Femur (tissue), 1 donor: ENCODE measurements at regions not wholly inside any gene's neighbourhood (a gene's known extent, or its start where the extent isn't known, plus 50 kb on each side); places are given as distances from the start of the nearest gene placed in this dataset.
A peak's percentile ranks its signal among the peaks of the same experiment; 100 is the strongest.
"Not testable (repeated sequence)": the region's sequence is repeated elsewhere in the genome, so short reads cannot be mapped to it uniquely, and the experiment has no call there.

Source experiments
- DNase-seq: peaks from one replicate; pipeline ENCODE4 v3.0.0-alpha.2; 2017

GRCh38 chr11:110862407-110862806, 150.2 kb upstream of the ARHGAP20 start:
- no peak for DNase-seq

- no peak for DNase-seq
Measured at GRCh38 chr11:110860461-110860860, 148.2 kb upstream of the ARHGAP20 start.

- DNase-seq: no peak
Measured at GRCh38 chr11:110859998-110860397, 147.8 kb upstream of the ARHGAP20 start.

GRCh38 chr11:110859240-110859840, 147.1 kb upstream of the ARHGAP20 start:
- no peak for DNase-seq

DNA sequence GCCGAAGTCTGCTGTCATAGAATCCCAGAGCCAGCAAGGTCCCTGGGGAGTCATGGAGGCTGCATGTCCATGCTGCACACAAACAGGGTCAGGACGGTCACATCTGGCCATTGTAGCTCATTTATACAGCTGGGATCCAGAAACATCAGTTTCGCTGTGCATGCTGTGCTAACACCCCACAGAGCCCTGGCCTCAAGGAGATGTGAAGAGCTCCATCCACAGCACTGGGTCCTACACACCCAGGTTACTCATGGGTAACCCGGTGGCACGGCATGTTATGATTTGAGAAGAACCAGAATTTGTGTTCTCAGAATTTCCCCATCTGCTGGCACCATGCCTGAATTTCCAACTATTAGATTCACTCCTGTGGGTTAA, 146.3 kb upstream of the ARHGAP20 start:
- DNase-seq: peak; percentile 79

- DNase-seq: peak; percentile 60
Measured at GRCh38 chr11:110857892-110858546, 145.8 kb upstream of the ARHGAP20 start.

DNA sequence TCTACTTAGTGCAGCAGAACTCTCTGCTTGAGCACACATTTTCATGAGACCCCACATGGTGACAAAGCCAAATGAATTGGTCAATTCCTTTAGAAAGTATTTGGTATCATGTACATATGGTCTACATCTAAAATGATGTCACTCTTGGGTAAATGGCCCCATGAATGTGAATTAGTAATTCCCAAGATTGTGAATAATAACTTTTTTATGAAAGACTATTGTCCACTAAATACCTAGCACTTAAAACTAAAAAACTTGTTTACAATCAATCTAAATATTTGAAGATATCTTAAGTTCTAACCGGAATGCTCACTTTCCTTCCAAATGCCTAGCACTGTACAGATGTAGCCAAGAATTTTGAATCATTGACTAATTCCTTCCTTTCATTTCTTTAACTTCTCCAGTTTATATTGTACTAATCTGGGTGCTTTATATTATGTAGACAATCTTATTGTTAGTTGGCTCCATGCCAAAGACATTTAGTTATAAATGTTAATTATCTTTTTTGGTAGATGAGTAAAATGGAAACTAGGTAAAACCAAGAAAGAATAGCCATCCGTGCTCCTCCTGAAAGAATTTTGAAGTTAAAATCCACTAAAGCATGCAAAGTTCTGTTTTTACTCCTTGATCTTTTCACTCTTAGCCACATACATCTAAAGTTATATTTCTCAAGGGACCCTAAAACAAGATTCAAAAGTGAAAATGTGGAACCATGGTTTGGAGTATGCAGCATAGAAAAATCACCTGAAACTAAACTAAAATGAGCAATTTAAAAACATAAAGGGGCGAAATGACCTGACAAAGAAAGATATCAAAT, 145.0 kb upstream of the ARHGAP20 start:
- DNase-seq: no peak

DNA sequence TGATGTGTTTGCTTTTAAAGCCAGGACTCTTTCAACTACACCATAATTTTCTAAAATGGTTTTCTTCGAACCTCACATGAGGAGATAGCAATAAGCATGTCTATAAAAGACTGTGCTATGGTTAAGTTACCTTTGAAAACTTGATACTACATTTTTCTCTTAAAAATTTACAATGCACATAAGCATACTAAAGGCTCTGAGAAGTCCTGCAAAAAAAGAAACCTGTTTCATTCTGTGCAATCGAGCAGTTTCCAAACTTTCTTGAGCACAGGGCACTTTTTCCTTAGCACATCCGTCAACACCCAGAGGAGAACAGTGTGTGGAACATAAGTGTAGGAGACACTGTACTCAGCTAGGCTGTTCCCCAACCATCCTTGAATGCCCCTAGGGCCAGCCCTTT, 144.1 kb upstream of the ARHGAP20 start:
- no peak for DNase-seq

DNA sequence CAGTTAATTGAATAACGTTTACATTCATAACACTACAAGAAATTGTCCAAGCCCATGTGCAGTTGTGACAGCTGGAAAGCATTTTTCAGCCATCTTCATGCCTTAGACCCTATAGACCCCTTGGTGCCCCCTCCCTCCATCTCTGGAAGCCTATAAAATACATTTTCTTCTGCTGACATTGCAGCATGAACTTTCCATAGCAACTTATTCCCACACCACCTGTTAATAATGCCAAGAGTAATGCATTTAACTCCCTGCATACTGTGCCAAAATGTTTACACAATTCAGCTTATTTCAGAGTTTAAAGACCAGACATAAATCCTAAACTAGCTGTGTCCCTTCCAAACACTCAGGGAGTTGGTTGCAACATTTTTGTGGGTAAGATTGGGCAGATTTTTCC, 143.0 kb upstream of the ARHGAP20 start:
- DNase-seq: peak; percentile 55

- DNase-seq: peak; percentile 26
Measured at GRCh38 chr11:110852921-110853490, 140.8 kb upstream of the ARHGAP20 start.

DNA sequence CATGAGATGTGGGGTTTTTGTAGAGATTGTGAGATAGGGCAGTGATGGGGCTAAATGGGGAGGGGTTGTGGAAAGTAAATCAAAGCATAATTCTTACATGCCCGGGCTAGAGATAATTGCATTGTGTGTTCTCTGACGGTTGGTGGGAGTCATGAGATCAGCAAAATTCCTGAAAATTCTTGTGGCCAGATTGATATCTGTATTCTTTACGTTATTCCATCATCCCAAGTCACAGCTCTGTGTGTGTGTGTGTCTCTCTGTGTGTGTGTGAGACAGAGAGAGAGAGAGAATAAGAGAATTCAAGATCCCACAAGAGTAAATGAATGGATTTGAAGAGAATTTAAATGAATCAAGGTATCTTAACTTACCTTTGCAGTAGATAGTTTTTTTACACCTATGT, 138.6 kb upstream of the ARHGAP20 start:
- no peak for DNase-seq

GRCh38 chr11:110843053-110843452, 130.8 kb upstream of the ARHGAP20 start:
- DNase-seq: not testable (repeated sequence)

GRCh38 chr11:110838808-110839207, 126.6 kb upstream of the ARHGAP20 start:
- no peak for DNase-seq

GRCh38 chr11:110837603-110838002, 125.4 kb upstream of the ARHGAP20 start:
- no peak for DNase-seq

- DNase-seq: no peak
Measured at GRCh38 chr11:110835106-110835505, 122.9 kb upstream of the ARHGAP20 start.

DNA sequence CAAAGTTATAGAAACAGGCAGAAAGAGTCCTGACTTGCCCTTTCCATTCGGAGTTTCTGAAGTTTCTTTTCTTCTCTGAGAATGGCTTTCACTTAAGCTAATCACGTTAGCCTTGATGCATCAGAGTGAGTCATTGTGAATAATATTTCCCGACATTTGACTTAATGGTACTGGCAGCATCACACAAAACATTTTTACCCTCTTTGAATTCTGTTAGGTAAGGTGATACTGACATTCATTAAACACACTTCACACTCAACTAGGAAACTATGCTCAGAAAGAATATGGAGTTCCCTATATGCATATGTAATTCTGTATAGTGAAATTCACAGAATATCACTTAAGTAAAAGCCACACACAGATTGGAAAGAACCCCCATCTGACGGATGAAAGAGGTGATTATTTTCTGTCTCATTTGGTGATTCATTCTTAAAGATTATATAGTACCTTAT, 120.8 kb upstream of the ARHGAP20 start:
- no peak for DNase-seq

GRCh38 chr11:110832539-110832938, 120.3 kb upstream of the ARHGAP20 start:
- no peak for DNase-seq

GRCh38 chr11:110832080-110832479, 119.8 kb upstream of the ARHGAP20 start:
- DNase-seq: no peak

DNA sequence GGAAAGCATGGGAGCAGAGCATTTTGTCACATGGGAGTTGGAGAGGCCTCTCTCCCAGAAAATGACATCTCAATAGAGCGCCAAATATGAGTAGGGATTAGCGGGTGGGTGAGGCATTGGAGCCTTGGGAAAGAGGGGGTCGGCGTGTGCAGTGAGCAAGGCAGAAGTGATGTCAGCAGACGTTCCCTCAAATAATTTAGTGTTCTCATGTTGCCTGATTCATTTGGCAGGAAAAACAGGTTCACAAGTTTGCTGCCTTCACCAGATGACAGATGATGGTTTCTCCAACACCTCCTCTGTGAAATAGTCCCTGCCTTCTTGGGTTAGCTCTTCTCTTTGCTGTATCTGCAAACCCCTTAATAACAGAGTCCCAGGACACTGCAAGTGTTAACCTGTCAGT, 118.5 kb upstream of the ARHGAP20 start:
- no peak for DNase-seq

GRCh38 chr11:110830344-110830743, 118.1 kb upstream of the ARHGAP20 start:
- DNase-seq: no peak

GRCh38 chr11:110829873-110830272, 117.6 kb upstream of the ARHGAP20 start:
- no peak for DNase-seq

GRCh38 chr11:110828086-110828485, 115.8 kb upstream of the ARHGAP20 start:
- DNase-seq: no peak

DNA sequence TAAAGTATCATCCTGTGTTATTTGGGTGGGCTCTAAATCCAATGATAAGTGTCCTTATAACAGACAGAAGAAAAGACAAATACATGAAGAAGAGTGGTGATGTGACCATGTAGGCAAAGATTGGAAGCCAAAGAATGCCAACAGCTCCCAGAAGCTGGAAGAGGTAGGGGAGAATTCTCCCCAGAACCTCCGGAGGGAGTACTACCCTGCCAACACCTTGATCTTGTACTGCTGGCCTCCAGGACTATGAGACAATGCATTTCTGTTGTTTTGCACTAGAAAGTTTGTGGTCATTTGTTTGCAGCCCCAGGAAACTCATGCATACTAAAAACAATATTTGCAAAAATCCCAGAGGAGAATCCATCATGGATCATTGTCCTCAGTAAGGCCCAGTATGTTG, 115.0 kb upstream of the ARHGAP20 start:
- DNase-seq: no peak
